Thoracic aorta (tissue), 2 donors: ENCODE measurements at regions not wholly inside any gene's neighbourhood (a gene's known extent, or its start where the extent isn't known, plus 50 kb on each side); places are given as distances from the start of the nearest gene placed in this dataset.

Experiments
- ATAC-seq: fragments of 150-250 bp; one replicate; pipeline ENCODE4 v1.8.0; 2017; ENCODE audit warnings: low read depth; ENCODE audit not compliant: insufficient number of reproducible peaks, low FRiP score
- DNase-seq: peaks from one replicate; pipeline ENCODE4 v3.0.0-alpha.2; 2020; ENCODE audit warnings: low spot score
- H3K27ac ChIP-seq, 2 donors: fragments of 200-600 bp; sonication (generic); 1 replicate in 1 of 2; 2 replicates in 1 of 2; pipeline ENCODE4 v1.5.1; 2016; ENCODE audit warnings: mild to moderate bottlenecking in 2 of 2, moderate library complexity in 2 of 2
- H3K27me3 ChIP-seq: fragments of 200-600 bp; sonication (generic); replicated peaks from 2 replicates; pipeline ENCODE4 v1.6.0; 2016; ENCODE audit warnings: mild to moderate bottlenecking; ENCODE audit not compliant: insufficient read depth
- H3K36me3 ChIP-seq: fragments of 200-600 bp; sonication (generic); one replicate; pipeline ENCODE4 v1.5.1; 2016
- H3K4me1 ChIP-seq, 2 donors: fragments of 200-600 bp; sonication (generic); 1 replicate in 1 of 2; 2 replicates in 1 of 2; pipeline versions ENCODE4 v1.5.1 to v1.6.0; 2016; ENCODE audit warnings: low read depth in 2 of 2, mild to moderate bottlenecking in 1 of 2; ENCODE audit not compliant: control insufficient read depth in 1 of 2
- H3K4me3 ChIP-seq: fragments of 200-600 bp; sonication (generic); 2 replicates; pipeline ENCODE4 v1.5.1; 2016; ENCODE audit warnings: mild to moderate bottlenecking
- H3K9me3 ChIP-seq: fragments of 200-600 bp; sonication (generic); 2 replicates; pipeline ENCODE4 v1.5.1; 2016
- TF ChIP-seq, protein P1 (sequence below): fragments of 200-600 bp; sonication (generic); IDR thresholded peaks from one replicate; pipeline ENCODE4 v1.5.1; 2019; ENCODE audit warnings: antibody characterized with exemption

- no peaks in the 10 kb centered on the region for H3K27me3 ChIP-seq
- H3K27ac ChIP-seq = no peak overlapping the region
- H3K9me3 ChIP-seq = no peaks in the 10 kb centered on the region
- H3K4me1 ChIP-seq = no peaks in the 10 kb centered on the region
- TF ChIP-seq, protein P1, sequence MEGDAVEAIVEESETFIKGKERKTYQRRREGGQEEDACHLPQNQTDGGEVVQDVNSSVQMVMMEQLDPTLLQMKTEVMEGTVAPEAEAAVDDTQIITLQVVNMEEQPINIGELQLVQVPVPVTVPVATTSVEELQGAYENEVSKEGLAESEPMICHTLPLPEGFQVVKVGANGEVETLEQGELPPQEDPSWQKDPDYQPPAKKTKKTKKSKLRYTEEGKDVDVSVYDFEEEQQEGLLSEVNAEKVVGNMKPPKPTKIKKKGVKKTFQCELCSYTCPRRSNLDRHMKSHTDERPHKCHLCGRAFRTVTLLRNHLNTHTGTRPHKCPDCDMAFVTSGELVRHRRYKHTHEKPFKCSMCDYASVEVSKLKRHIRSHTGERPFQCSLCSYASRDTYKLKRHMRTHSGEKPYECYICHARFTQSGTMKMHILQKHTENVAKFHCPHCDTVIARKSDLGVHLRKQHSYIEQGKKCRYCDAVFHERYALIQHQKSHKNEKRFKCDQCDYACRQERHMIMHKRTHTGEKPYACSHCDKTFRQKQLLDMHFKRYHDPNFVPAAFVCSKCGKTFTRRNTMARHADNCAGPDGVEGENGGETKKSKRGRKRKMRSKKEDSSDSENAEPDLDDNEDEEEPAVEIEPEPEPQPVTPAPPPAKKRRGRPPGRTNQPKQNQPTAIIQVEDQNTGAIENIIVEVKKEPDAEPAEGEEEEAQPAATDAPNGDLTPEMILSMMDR = no peak
- no peak overlapping the region for H3K4me3 ChIP-seq
- ATAC-seq = no peak
- DNase-seq = no peak
- H3K36me3 ChIP-seq = no peaks in the 10 kb centered on the region
These were observed 50.7 kb upstream of the APCDD1 start for GRCh38 chr18:10403708-10404107.

GRCh38 chr18:10404168-10404567, 50.3 kb upstream of the APCDD1 start:
- DNase-seq = no peak
- no peak for ATAC-seq
- H3K27me3 ChIP-seq = no peaks in the 10 kb centered on the region
- no peaks in the 10 kb centered on the region for H3K36me3 ChIP-seq
- TF ChIP-seq, protein P1 = no peak
- H3K27ac ChIP-seq = no peak overlapping the region
- no peak overlapping the region for H3K4me3 ChIP-seq
- H3K4me1 ChIP-seq = no peaks in the 10 kb centered on the region
- no peaks in the 10 kb centered on the region for H3K9me3 ChIP-seq
